Mucosa of descending colon (tissue), 3 donors: ENCODE measurements at regions not wholly inside any gene's neighbourhood (a gene's known extent, or its start where the extent isn't known, plus 50 kb on each side); places are given as distances from the start of the nearest gene placed in this dataset.

Experiments used
- ATAC-seq: fragments of 200-7000 bp; cut with Tn5 transposase; one replicate; pipeline ENCODE4 v1.9.1; 2020; ENCODE audit warnings: mild to moderate bottlenecking, moderate library complexity
- DNase-seq, 3 donors: peaks; one replicate each; pipeline ENCODE4 v3.0.0-alpha.2; 2020
- H3K36me3 ChIP-seq: fragments of 200-600 bp; one replicate; pipeline ENCODE4 v1.8.0; 2021; ENCODE audit warnings: low read depth, mild to moderate bottlenecking
- H3K4me1 ChIP-seq: fragments of 200-600 bp; one replicate; pipeline ENCODE4 v1.8.0; 2021; ENCODE audit warnings: low read depth, mild to moderate bottlenecking
- H3K4me3 ChIP-seq: fragments of 200-600 bp; one replicate; pipeline ENCODE4 v1.8.0; 2021; ENCODE audit warnings: mild to moderate bottlenecking
- H3K9me3 ChIP-seq: fragments of 200-600 bp; one replicate; pipeline ENCODE4 v1.8.0; 2021; ENCODE audit warnings: mild to moderate bottlenecking
- CTCF ChIP-seq: fragments of 200-600 bp; IDR thresholded peaks from one replicate; pipeline ENCODE4 v1.8.0; 2022; ENCODE audit warnings: antibody characterized with exemption, mild to moderate bottlenecking
- intact Hi-C, 2 donors: fragments of 100-400 bp; cut with DNase I in 1 of 2; cut with micrococcal nuclease in 1 of 2; formaldehyde crosslinking; loops; one replicate each; pipeline versions ENCODE4 v1.11.0 to v1.11.1; 2022; cut with DNase I, micrococcal nuclease
- donor health status: DM: no; HTN: no; CAD: no; lungs with moderate emphysema.
- donor health status: DM: no; HTN: no; CAD: no.
- donor health status: DM: no; HTN: yes; CAD: no.

DNA sequence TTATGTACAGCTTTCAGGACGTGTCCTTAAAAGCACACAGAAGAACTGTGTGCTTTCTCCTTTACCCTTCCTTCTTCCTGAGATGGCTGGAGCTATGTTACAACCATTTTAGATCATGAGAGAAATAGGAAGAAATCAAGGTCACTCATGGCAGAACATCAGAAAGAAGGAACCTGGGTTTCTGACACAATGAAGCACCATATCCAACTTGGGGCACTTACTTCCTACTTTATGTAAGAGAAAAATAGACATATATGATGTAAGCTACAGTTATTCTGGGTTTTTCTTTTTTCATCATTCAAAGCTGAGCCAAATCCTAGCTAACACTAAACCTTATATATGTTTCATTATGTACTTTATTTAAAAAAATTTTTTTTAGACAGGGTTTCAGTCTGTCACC is 79.5 kb downstream of the FAM161A start:
- Histone ChIP-seq H3K36me3 (no peaks in the 10 kb centered on the region), H3K4me3 (no peak overlapping the region), H3K9me3 (no peaks in the 10 kb centered on the region), H3K4me1 (no peaks in the 10 kb centered on the region)
- no peak for ATAC-seq
- no peak for DNase-seq
- TF ChIP-seq CTCF, result no peak
- intact Hi-C loops, result no loop called here

DNA sequence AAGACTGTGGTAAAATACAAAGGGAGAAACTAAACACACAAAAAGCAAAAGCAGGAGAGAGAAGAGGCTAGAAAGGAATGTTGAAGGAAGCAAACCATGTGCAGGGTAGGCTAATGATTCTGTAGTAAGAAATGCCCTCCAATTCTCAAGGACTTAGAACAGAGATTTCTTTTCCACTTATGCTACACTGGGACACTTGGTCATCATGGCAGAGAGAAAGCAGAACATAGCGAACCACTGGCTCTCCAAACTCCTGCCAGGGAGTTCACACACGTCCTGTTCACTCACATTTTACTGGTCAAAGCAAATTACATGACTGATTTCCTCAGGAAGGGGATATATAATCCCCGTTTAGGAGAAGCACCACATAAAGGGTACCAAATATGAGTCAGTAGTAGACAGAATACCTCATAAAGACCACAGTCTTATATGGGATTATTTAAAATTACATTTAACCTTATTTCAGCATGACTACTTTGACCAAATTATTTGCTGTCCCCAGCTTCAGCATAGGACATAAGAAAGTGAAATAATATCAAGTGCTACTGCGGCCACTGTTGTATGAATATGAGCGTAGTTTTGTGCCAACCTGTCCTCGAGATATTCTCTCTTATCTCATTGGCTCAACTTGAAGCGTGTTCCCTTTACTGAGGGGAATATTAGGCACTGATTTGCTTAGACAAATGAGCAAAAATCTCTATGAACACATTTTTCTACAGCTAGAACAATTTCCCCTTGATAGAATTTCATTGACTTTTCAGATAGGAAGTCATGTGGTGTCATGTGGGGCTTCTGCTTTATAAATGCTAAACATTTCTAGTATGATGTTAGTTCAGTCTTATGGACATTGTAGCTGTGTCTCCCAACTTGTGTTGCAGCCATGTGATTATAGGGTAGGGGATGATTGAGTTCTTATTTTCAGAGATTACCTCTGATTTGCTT is 81.7 kb downstream of the FAM161A start:
- H3K4me1 ChIP-seq, result no peaks in the 10 kb centered on the region

DNA sequence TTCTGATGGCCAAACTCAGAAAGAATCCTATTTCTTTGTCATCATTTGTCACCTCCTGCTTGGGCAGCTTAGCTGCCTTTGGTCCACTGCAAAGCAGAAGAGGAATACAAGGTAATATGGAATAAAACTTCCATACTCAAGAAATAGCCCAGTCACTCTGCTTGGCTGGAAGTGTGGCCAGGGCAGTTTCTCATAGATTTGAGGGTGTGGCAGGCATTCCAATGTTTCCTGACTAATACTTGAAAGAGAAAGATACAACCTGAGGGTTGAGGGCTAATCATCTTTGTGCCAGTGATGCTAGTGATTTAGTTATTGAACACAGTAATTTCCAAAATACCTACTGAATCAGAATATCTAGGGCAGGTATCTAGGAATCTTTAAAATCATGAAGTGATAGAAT is 83.1 kb downstream of the FAM161A start:
- no peak for ATAC-seq
- no peak for TF ChIP-seq CTCF
- H3K4me1 ChIP-seq, result no peaks in the 10 kb centered on the region
- no peak for DNase-seq
- intact Hi-C loops, result no loop called here
- no peaks in the 10 kb centered on the region for H3K9me3 ChIP-seq
- no peak overlapping the region for H3K4me3 ChIP-seq
- no peaks in the 10 kb centered on the region for H3K36me3 ChIP-seq

More for the DNA sequence above, 81.7 kb downstream of the FAM161A start:
- no peak for ATAC-seq
- DNase-seq, result no peak
- intact Hi-C loops, result no loop called here
- Histone ChIP-seq H3K4me3 (no peak overlapping the region), H3K36me3 (no peaks in the 10 kb centered on the region), H3K9me3 (no peaks in the 10 kb centered on the region)
- TF ChIP-seq CTCF, result no peak

DNA sequence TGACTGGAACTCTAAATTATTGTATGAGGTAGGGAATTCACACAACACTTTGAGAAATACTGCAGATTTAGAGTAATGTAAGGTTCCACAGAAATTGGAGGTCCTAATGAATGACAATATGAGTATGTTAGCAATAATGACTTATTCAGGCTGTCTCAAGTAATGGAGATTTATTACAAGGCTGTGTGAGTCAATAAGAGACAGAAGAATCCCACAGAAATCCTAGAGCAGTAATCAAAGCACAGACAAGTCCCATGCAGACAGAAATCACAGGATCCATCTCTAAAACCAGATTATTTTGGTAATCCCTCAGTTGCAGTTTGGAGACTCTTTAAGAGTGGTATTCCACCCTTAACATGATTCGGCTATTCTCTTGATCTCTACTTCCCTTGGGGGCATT is 83.6 kb downstream of the FAM161A start:
- H3K36me3 ChIP-seq, result no peaks in the 10 kb centered on the region
- intact Hi-C loops, result no loop called here
- H3K4me3 ChIP-seq, result no peak overlapping the region
- no peak for DNase-seq
- peaks cover 1% of the 10 kb centered on the region for H3K9me3 ChIP-seq
- no peak for TF ChIP-seq CTCF
- ATAC-seq, result no peak
- no peaks in the 10 kb centered on the region for H3K4me1 ChIP-seq

- ATAC-seq (no peak), DNase-seq (no peak)
- intact Hi-C loops, result no loop called here
- Histone ChIP-seq H3K9me3 (peaks cover 9% of the 10 kb centered on the region), H3K36me3 (no peaks in the 10 kb centered on the region), H3K4me1 (no peaks in the 10 kb centered on the region), H3K4me3 (no peak overlapping the region)
- TF ChIP-seq CTCF, result no peak
Measured at GRCh38 chr2:61769093-61769675, 84.7 kb downstream of the FAM161A start.
